HCT116 (cell line): ENCODE measurements at regions not wholly inside any gene's neighbourhood (a gene's known extent, or its start where the extent isn't known, plus 50 kb on each side); places are given as distances from the start of the nearest gene placed in this dataset.

ENCODE experiments used
- ATAC-seq: fragments of 200-7000 bp; cut with Tn5 transposase; 2 replicates; pipeline ENCODE4 v1.9.1; 2020; ENCODE audit warnings: mild to moderate bottlenecking, moderate library complexity
- BruUV-seq: library from RNA; stranded (reverse); fragments of 400-500 nt; replicated peaks from 2 replicates; lab custom pipeline; 2021; lab: Mats Ljungman, UMichigan
- CTCF ChIA-PET: fragments of 300-600 bp; sonication (Branson Sonifier 250); formaldehyde crosslinking; loops from one replicate; lab custom pipeline; 2021; ENCODE audit warnings: antibody characterized with exemption; lab: Charles Lee
- POLR2A ChIA-PET: fragments of 300-600, 350-600 bp; sonication (Branson Sonifier 250); formaldehyde crosslinking; loops from one replicate; lab custom pipeline; 2021; ENCODE audit warnings: antibody characterized with exemption; lab: Charles Lee
- RAD21 ChIA-PET, 2 experiments: fragments of 300-600 bp; sonication (Branson Sonifier 250); formaldehyde crosslinking; loops; one replicate each; lab custom pipeline; 2023; ENCODE audit warnings: low total read pairs in 2 of 2; ENCODE audit not compliant: uncharacterized antibody in 2 of 2, unreplicated experiment in 2 of 2, low non-redundant PET in 1 of 2; lab: Charles Lee
- DNase-seq: peaks from one replicate; pipeline ENCODE4 v3.0.0-alpha.2; 2010; ENCODE audit warnings: low read depth, low spot score
- H2AFZ ChIP-seq: fragments of 200-600 bp; shearing (Covaris generic), sonication (generic); 2 replicates; pipeline ENCODE4 v1.6.1; 2017; ENCODE audit warnings: low read depth, mixed run types, mixed read lengths, antibody characterized with exemption, low read length; ENCODE audit not compliant: poor library complexity, severe bottlenecking
- H3K27ac ChIP-seq: 2 replicates; pipeline ENCODE4 v1.5.1; 2012; ENCODE audit warnings: low read depth, low read length
- H3K27me3 ChIP-seq: fragments of 200-600 bp; sonication (generic); 2 replicates; pipeline ENCODE4 v1.6.1; 2016; ENCODE audit warnings: mixed run types, low read length, mixed read lengths; ENCODE audit not compliant: insufficient read depth
- H3K36me3 ChIP-seq, 2 experiments: fragments of 200-500 bp in 1 of 2; fragments of 200-600 bp in 1 of 2; sonication (Bioruptor generic) in 1 of 2; sonication (generic) in 1 of 2; 2 replicates each; pipeline versions ENCODE4 v1.5.1 to v1.6.1; 2014 to 2016; ENCODE audit warnings: low read length in 2 of 2, inconsistent platforms in 1 of 2, mixed read lengths in 1 of 2, mixed run types in 1 of 2; ENCODE audit not compliant: insufficient read depth in 2 of 2, control insufficient read depth in 1 of 2
- H3K4me1 ChIP-seq, 2 experiments: fragments of 200-600 bp in 1 of 2; sonication (generic) in 1 of 2; 2 replicates each; pipeline versions ENCODE4 v1.5.1 to v1.6.1; 2012 to 2017; ENCODE audit warnings: low read length in 2 of 2, inconsistent platforms in 1 of 2, mild to moderate bottlenecking in 1 of 2, mixed read lengths in 1 of 2, mixed run types in 1 of 2, moderate library complexity in 1 of 2; ENCODE audit not compliant: insufficient read depth in 2 of 2, control insufficient read depth in 1 of 2
- H3K4me2 ChIP-seq: fragments of 200-600 bp; sonication (generic); 2 replicates; pipeline ENCODE4 v1.6.1; 2017; ENCODE audit warnings: mixed run types, low read length, mixed read lengths
- H3K4me3 ChIP-seq, 2 experiments: fragments of 200-600 bp in 1 of 2; sonication (generic) in 1 of 2; replicated peaks in 1 of 2; 2 replicates each; pipeline ENCODE4 v1.5.1; 2011 to 2016; ENCODE audit warnings: low read length in 2 of 2, control low read depth in 1 of 2, low read depth in 1 of 2, mild to moderate bottlenecking in 1 of 2, mixed read lengths in 1 of 2, mixed run types in 1 of 2
- H3K79me2 ChIP-seq: fragments of 200-600 bp; sonication (generic); 2 replicates; pipeline ENCODE4 v1.6.1; 2017; ENCODE audit warnings: mild to moderate bottlenecking, mixed run types, low read length, moderate library complexity, mixed read lengths; ENCODE audit not compliant: insufficient read depth
- H3K9ac ChIP-seq: fragments of 200-600 bp; sonication (generic); 2 replicates; pipeline ENCODE4 v1.6.1; 2016; ENCODE audit warnings: low read length, mixed read lengths
- H3K9me2 ChIP-seq: fragments of 200-600 bp; sonication (generic), shearing (Covaris generic); 2 replicates; pipeline ENCODE4 v1.6.1; 2017; ENCODE audit warnings: mixed run types, mild to moderate bottlenecking, moderate library complexity; ENCODE audit not compliant: insufficient read depth
- H3K9me3 ChIP-seq, 2 experiments: fragments of 200-500 bp in 1 of 2; fragments of 200-600 bp in 1 of 2; sonication (Bioruptor generic) in 1 of 2; sonication (generic) in 1 of 2; 2 replicates each; pipeline ENCODE4 v1.6.1; 2014 to 2017; ENCODE audit warnings: low read length in 2 of 2, mixed read lengths in 2 of 2, inconsistent platforms in 1 of 2, low read depth in 1 of 2, mild to moderate bottlenecking in 1 of 2, mixed run types in 1 of 2, moderate library complexity in 1 of 2; ENCODE audit not compliant: control insufficient read depth in 1 of 2, insufficient read depth in 1 of 2
- H4K20me1 ChIP-seq: fragments of 200-600 bp; sonication (generic), shearing (Covaris generic); 2 replicates; pipeline ENCODE4 v1.6.1; 2017; ENCODE audit warnings: mixed run types, mild to moderate bottlenecking, moderate library complexity; ENCODE audit not compliant: insufficient read depth
- CBX3 ChIP-seq: IDR thresholded peaks from 2 replicates; pipeline ENCODE4 v1.6.1; 2012; ENCODE audit warnings: low read depth
- ELF1 ChIP-seq: IDR thresholded peaks from 2 replicates; pipeline ENCODE4 v1.6.1; 2012; ENCODE audit warnings: low read depth, borderline replicate concordance
- EZH2phosphoT487 ChIP-seq: fragments of 200-600 bp; IDR thresholded peaks from 2 replicates; pipeline ENCODE4 v1.6.1; 2018; ENCODE audit warnings: antibody characterized with exemption, borderline replicate concordance
- JUND ChIP-seq: IDR thresholded peaks from 2 replicates; pipeline ENCODE4 v1.6.1; 2012
- POLR2A ChIP-seq: IDR thresholded peaks from 2 replicates; pipeline ENCODE4 v1.7.0; 2011; ENCODE audit warnings: borderline replicate concordance; ENCODE audit not compliant: insufficient read depth, insufficient read length; ENCODE audit errors: extremely low read depth
- POLR2AphosphoS5 ChIP-seq: IDR thresholded peaks from 2 replicates; pipeline ENCODE4 v1.6.1; 2011; ENCODE audit warnings: mild to moderate bottlenecking, low read depth, low read length, moderate library complexity
- RAD21 ChIP-seq: IDR thresholded peaks from 2 replicates; pipeline ENCODE4 v1.6.1; 2012; ENCODE audit warnings: low read depth, mild to moderate bottlenecking
- SIN3A ChIP-seq: IDR thresholded peaks from 2 replicates; pipeline ENCODE4 v1.6.1; 2012; ENCODE audit warnings: low read depth
- TCF7L2 ChIP-seq: IDR thresholded peaks from 2 replicates; pipeline ENCODE4 v1.7.0; 2011; ENCODE audit warnings: borderline replicate concordance, inconsistent platforms; ENCODE audit not compliant: insufficient read depth, insufficient read length; ENCODE audit errors: extremely low read depth
- ZFX ChIP-seq: fragments of 450-650 bp; IDR thresholded peaks from 2 replicates; pipeline ENCODE4 v1.6.1; 2017
- ZNF274 ChIP-seq: fragments of 200-500 bp; sonication (Bioruptor generic); IDR thresholded peaks from 2 replicates; pipeline ENCODE4 v1.6.1; 2014; ENCODE audit warnings: mild to moderate bottlenecking, low read depth, low read length, inconsistent platforms
- intact Hi-C: fragments of 100-400 bp; cut with micrococcal nuclease; formaldehyde crosslinking; loops from 2 replicates; pipeline ENCODE4 v1.10.0; 2022
- TF ChIP-seq, protein P1 (sequence below): IDR thresholded peaks from 2 replicates; pipeline ENCODE4 v1.6.1; 2012; ENCODE audit warnings: low read depth
- TF ChIP-seq, protein P2 (sequence below): IDR thresholded peaks from 2 replicates; pipeline ENCODE4 v1.6.1; 2012
- TF ChIP-seq, protein P3 (sequence below), 3 experiments: fragments of 200-600 bp in 1 of 3; sonication (generic) in 1 of 3; IDR thresholded peaks in 2 of 3; conservative IDR thresholded peaks in 1 of 3; 2 replicates each; pipeline ENCODE4 v1.5.1; 2012 to 2017; ENCODE audit warnings: low read depth in 2 of 3, low read length in 2 of 3, antibody characterized with exemption in 1 of 3, borderline replicate concordance in 1 of 3, control low read depth in 1 of 3, mild to moderate bottlenecking in 1 of 3, mixed read lengths in 1 of 3, mixed run types in 1 of 3, moderate library complexity in 1 of 3; ENCODE audit not compliant: insufficient read depth in 1 of 3
- TF ChIP-seq, protein P4 (sequence below): IDR thresholded peaks from 2 replicates; pipeline ENCODE4 v1.6.1; 2011; ENCODE audit warnings: mild to moderate bottlenecking, low read length, moderate library complexity; ENCODE audit not compliant: insufficient replicate concordance; ENCODE audit errors: extremely low read depth

DNA sequence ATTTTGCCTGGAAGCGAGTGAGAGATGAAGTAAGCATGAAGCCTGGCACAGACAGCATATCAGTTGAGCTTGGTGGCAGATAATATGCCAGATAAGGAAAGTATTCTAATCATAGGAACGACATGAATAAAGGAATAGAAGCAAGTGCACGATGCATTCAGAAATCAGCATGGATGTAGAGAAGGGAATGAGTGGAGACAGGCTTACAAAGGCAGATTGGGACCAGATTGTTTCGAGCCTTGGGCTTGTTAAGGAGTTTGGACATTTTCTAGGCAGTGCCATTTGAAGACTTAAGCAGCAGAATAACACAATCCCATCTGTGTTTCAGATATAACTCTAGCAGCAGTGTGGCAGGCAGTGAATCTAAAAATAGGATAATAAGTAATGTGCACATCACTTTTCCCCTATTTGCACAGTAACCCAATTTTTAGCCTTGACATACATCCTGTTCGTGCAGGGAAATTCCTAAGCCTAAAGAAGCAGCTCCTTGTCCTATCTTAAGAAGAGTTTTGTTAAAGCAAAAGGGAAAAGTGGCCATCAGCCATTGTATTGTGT lies 450.2 kb downstream of the PLCL1 start:
- no peaks in the 10 kb centered on the region for H3K36me3 ChIP-seq
- DNase-seq (no peak), ATAC-seq (no peak)
- no peaks in the 10 kb centered on the region for H3K9me3 ChIP-seq
- H3K27ac ChIP-seq, result no peak overlapping the region
- ChIA-PET RAD21 (no interaction called here), CTCF (no interaction called here), POLR2A (no interaction called here)
- H3K79me2 ChIP-seq, result no peaks in the 10 kb centered on the region
- no peaks in the 10 kb centered on the region for H3K4me1 ChIP-seq
- intact Hi-C loops, result no loop called here
- H3K4me3 ChIP-seq, result no peak overlapping the region
- H3K9ac ChIP-seq, result no peak overlapping the region
- H3K27me3 ChIP-seq, result peaks cover 28% of the 10 kb centered on the region; the same call in 1 of the 2 replicates
- no peaks in the 10 kb centered on the region for H4K20me1 ChIP-seq
- no peak overlapping the region for H2AFZ ChIP-seq
- no peak overlapping the region for H3K4me2 ChIP-seq
- no TSS peak for BruUV-seq
- no peaks in the 10 kb centered on the region for H3K9me2 ChIP-seq
- TF ChIP-seq, protein P1, sequence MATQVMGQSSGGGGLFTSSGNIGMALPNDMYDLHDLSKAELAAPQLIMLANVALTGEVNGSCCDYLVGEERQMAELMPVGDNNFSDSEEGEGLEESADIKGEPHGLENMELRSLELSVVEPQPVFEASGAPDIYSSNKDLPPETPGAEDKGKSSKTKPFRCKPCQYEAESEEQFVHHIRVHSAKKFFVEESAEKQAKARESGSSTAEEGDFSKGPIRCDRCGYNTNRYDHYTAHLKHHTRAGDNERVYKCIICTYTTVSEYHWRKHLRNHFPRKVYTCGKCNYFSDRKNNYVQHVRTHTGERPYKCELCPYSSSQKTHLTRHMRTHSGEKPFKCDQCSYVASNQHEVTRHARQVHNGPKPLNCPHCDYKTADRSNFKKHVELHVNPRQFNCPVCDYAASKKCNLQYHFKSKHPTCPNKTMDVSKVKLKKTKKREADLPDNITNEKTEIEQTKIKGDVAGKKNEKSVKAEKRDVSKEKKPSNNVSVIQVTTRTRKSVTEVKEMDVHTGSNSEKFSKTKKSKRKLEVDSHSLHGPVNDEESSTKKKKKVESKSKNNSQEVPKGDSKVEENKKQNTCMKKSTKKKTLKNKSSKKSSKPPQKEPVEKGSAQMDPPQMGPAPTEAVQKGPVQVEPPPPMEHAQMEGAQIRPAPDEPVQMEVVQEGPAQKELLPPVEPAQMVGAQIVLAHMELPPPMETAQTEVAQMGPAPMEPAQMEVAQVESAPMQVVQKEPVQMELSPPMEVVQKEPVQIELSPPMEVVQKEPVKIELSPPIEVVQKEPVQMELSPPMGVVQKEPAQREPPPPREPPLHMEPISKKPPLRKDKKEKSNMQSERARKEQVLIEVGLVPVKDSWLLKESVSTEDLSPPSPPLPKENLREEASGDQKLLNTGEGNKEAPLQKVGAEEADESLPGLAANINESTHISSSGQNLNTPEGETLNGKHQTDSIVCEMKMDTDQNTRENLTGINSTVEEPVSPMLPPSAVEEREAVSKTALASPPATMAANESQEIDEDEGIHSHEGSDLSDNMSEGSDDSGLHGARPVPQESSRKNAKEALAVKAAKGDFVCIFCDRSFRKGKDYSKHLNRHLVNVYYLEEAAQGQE, result no peak
- TF ChIP-seq, protein P2, sequence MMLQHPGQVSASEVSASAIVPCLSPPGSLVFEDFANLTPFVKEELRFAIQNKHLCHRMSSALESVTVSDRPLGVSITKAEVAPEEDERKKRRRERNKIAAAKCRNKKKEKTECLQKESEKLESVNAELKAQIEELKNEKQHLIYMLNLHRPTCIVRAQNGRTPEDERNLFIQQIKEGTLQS, result no peak
- TF ChIP-seq POLR2A, result no peak
- TF ChIP-seq SIN3A, result no peak
- no peak for TF ChIP-seq RAD21
- TF ChIP-seq TCF7L2, result no peak
- TF ChIP-seq, protein P3, sequence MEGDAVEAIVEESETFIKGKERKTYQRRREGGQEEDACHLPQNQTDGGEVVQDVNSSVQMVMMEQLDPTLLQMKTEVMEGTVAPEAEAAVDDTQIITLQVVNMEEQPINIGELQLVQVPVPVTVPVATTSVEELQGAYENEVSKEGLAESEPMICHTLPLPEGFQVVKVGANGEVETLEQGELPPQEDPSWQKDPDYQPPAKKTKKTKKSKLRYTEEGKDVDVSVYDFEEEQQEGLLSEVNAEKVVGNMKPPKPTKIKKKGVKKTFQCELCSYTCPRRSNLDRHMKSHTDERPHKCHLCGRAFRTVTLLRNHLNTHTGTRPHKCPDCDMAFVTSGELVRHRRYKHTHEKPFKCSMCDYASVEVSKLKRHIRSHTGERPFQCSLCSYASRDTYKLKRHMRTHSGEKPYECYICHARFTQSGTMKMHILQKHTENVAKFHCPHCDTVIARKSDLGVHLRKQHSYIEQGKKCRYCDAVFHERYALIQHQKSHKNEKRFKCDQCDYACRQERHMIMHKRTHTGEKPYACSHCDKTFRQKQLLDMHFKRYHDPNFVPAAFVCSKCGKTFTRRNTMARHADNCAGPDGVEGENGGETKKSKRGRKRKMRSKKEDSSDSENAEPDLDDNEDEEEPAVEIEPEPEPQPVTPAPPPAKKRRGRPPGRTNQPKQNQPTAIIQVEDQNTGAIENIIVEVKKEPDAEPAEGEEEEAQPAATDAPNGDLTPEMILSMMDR (IDR thresholded peaks at IDR 0.05 in 2 of 3, conservative IDR thresholded peaks at IDR 0.05 in 1 of 3; ENCODE audit: borderline replicate concordance in 1 of 3, insufficient read depth in 1 of 3, low read depth in 2 of 3, low read length in 2 of 3), result no peak
- no peak for TF ChIP-seq ELF1
- no peak for TF ChIP-seq ZNF274
- no peak for TF ChIP-seq POLR2AphosphoS5
- no peak for TF ChIP-seq JUND
- TF ChIP-seq CBX3, result no peak
- TF ChIP-seq, protein P4, sequence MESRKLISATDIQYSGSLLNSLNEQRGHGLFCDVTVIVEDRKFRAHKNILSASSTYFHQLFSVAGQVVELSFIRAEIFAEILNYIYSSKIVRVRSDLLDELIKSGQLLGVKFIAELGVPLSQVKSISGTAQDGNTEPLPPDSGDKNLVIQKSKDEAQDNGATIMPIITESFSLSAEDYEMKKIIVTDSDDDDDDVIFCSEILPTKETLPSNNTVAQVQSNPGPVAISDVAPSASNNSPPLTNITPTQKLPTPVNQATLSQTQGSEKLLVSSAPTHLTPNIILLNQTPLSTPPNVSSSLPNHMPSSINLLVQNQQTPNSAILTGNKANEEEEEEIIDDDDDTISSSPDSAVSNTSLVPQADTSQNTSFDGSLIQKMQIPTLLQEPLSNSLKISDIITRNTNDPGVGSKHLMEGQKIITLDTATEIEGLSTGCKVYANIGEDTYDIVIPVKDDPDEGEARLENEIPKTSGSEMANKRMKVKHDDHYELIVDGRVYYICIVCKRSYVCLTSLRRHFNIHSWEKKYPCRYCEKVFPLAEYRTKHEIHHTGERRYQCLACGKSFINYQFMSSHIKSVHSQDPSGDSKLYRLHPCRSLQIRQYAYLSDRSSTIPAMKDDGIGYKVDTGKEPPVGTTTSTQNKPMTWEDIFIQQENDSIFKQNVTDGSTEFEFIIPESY, result no peak
- TF ChIP-seq ZFX, result no peak
- TF ChIP-seq EZH2phosphoT487, result no peak
